Epidermal melanocyte (primary cell): ENCODE measurements at regions not wholly inside any gene's neighbourhood (a gene's known extent, or its start where the extent isn't known, plus 50 kb on each side); places are given as distances from the start of the nearest gene placed in this dataset.

Source experiments
- DNase-seq: peaks from one replicate; pipeline ENCODE4 v3.0.0; 2011; ENCODE audit warnings: low spot score; ENCODE audit not compliant: insufficient read length

GRCh38 chr18:67997496-67997895 is 481.0 kb upstream of the DSEL start:
- DNase-seq: no peak

DNA sequence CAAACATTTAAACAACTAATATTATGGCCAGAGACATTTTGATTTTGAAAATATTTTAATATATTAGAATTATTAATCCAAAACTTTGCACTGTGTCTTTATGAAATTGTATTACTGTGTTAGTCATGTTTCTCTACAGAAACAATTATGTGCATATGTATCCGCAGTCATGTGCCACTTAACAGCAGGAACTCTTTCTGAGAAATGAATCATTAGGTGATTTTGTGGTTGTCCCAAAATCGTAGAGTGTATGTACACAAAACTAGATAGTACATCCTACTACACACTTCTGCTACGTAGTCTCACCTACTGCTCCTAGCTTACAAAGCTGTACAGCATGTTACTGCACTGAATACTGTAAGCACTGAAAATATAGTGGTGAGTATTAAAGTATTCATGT is 479.2 kb upstream of the DSEL start:
- DNase-seq: no peak

DNA sequence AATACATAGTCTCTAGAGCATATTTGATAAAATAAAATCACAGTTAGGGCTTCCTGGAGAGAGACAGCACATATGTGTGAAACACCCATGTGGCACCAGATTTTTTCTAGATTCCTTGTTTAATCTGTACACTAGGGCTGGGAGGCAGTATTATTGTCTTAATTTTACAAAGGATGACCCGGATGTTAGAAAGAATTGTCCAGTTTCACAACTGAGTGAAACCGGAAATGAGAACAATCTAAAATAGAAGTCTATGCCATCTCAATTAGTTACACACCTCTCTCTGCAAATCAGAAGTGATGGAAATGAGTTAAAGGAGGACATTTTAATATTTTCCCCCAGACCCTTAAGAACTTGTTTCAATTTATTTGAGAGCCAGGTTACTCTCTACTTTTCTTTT is 463.7 kb upstream of the DSEL start:
- no peak for DNase-seq

DNA sequence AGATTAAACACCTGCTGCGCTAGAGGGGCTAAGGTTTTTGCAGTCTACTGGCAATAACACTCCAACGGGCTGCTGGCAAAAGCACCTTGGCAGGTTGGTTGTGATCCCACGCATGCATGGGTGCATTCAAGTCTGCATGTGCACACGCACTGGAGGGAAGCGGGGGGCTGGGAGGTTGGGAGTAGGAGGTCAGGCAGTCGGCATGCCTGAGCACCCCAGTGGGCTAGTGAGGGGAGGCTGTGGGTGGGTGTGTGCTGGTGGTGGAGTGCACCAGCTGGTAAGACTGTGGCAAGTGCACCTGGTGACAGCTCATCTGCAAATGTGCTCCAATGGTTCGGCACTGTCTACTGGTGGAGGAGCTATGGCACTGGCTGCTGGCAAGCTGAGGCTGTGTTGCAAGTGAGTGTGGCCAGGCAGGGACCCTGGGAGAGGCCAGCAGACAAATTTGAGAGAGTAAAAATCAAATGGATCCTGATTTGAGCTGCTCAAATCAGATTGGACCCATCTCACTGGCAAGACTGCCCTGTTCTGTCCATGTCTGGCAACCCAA is 460.6 kb upstream of the DSEL start:
- no peak for DNase-seq

GRCh38 chr18:67973916-67974315 is 457.4 kb upstream of the DSEL start:
- DNase-seq: no peak

- DNase-seq: no peak
These were observed 452.9 kb upstream of the DSEL start for GRCh38 chr18:67969458-67969857.

- no peak for DNase-seq
These were observed 449.7 kb upstream of the DSEL start for GRCh38 chr18:67966224-67966623.

- DNase-seq: no peak
These were observed 447.9 kb upstream of the DSEL start for GRCh38 chr18:67964462-67964861.

- DNase-seq: no peak
These were observed 445.4 kb upstream of the DSEL start for GRCh38 chr18:67961701-67962440.

GRCh38 chr18:67957684-67958083 is 441.2 kb upstream of the DSEL start:
- DNase-seq: no peak

DNA sequence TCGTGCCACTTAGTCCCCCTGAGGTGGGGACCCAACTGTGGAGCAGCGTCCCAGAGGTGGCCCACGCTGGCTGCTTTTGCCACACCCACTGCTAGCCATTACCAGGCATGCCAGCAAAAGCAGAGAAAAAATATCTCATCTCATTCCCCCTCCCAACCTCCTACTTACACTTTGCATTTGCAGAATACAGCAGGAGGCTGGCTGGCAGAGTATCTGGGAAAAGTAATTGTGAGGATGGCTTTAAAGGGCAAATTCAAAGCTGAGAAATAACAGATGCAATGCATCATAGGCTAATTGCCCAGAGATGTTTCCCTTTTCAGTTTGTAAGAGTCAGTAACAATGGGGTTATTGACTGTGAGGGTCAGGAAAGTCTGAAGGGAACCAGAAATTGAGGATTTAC is 438.1 kb upstream of the DSEL start:
- no peak for DNase-seq

DNA sequence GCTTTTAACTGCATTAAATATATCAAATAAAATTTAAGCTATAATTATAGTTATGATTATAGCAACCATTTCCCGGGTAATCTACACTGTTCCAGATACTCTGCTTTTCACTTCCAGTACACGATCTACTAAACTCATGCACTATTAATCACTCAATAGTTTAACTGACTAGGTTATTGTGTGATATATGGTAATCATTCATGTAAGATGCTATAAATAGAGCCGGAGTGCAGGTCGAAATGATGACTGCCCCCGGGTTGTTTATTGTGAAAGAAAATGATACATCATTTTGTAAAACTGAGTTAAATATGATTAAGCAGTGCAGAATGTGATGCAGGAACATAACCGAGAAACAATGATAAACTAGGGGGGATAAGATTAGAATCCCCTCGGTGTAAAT is 434.6 kb upstream of the DSEL start:
- no peak for DNase-seq

GRCh38 chr18:67938660-67939059 is 422.1 kb upstream of the DSEL start:
- no peak for DNase-seq

DNA sequence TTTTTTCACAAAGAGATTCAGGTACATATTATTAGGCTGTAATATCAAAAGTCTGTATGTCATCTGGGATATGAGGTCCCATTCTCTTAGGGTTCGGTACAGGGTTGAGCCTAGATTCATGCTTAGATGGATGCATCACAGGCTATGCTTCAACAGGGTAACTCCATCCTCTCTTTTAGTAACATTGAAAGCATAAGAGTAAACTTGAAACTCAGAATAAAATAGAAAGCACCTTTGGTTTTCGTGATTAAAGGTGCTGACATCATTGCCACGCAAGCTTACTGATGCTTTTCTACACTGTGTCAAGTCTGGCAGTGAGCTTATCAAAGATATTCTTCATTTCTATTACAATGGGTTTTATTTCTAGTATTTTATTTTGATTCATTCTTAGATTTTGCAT is 419.1 kb upstream of the DSEL start:
- no peak for DNase-seq

GRCh38 chr18:67933271-67933670 is 416.8 kb upstream of the DSEL start:
- DNase-seq: no peak

DNA sequence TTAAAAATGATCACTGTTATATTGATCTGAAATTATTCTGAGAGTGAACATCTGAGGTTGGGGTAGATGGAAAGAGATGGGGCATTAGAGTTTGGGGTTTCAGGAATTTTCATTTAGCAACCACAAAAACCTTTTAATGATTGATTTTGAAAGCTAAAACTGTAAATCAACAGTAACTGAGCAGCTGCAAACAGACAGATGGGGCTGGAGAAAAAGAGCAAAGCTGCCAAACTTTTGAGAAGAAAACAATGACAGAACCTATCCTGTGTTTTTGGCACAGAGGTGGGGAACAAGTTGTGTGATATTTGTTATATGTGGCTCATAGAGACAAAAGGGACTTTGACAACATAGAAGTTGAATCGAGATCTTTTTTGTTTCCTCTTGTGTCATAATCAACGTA is 415.8 kb upstream of the DSEL start:
- no peak for DNase-seq

DNA sequence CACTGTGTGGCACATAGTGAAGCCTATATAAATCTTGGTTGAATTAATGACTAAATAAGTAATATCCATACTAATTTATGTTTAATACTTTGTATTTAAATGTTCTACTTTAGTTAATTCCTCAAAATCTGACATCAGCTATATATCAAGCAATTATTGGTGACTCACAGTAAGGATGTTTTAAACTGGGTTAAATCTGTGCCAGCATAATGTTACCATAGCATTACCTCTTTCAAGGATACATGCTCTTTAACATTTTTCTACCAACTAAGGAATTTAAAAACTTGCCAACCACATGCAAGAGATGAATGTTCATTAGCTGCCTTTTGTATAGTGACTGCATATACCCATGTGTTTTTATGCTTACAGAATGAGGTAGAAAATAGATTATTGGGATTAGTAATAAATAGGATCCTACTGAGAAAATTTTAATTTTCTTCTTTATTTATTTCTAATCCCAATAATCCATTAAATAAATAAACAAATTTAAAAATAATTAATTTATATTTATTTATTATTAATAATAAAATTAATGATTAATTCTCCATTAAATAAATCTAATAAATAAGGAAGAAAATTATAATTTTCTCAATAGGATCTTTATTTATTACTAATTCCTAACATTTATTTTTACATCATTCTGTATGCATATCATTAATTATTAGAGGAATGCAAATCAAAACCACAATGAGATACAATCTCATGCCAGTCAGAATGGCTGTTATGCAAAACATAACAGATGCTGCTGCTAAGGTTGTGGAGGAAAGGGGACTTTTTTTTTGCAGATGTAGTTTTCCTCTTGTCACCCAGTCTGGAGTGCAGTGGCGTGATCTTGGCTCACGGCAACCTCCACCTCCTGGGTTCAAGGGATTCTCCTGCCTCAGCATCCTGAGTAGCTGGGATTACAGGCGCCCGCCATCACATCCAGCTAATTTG is 410.7 kb upstream of the DSEL start:
- DNase-seq: no peak

DNA sequence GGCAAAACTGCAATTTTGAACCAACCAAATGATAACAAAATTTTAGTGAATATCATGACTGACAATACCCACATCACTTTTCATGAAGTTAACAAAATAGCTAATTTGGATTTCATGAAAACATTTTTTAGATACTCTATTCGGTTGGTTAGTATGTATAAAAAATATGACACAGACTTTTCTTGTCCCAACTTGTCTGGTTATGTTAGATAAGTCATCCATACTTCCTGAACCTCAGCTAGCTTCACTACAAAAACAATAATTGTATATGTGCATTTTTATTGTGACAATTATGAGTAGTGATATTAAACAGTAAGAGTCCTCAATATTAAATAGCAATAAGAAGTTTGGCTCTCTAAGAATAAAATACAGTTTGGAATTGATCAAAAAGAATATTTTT is 408.1 kb upstream of the DSEL start:
- DNase-seq: no peak

- DNase-seq: no peak
These were observed 402.8 kb upstream of the DSEL start for GRCh38 chr18:67919316-67919715.

- DNase-seq: no peak
These were observed 399.6 kb upstream of the DSEL start for GRCh38 chr18:67916097-67916496.

DNA sequence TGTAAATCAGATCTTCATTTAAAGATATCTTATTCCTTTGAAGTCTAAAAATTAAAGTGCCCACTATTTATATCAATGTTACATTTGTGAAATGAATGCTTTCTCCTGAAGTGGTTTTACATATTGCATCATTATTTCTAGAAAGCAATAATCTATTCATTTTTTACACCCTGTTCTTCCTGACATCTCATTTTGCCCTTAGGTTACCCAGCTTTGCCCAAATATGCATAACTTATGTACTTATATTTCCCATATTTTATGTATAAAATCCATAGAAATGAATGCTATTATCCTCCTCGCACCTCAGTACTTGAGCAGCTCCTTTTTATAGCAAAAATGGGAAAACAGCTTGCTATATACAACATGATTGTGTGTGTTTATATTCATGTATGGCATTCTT is 396.5 kb upstream of the DSEL start:
- no peak for DNase-seq

DNA sequence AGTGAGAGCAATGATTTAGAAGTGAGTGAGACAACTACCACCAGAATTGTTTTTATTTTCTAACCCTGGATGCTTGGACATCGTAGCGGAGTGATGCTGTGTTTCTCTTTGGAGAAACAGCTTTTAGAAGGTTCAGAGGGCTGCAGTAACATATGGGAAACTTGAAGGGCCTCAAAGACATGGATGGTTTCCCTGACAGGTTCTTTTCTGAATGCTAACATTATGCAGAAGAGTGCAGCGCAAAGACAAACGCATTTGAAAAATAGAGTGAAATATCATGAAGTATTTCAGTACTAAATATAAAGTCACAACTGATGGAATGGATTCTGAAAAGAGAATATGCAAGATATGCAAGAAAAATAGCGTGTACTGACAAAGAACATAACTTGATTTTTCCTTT is 385.1 kb upstream of the DSEL start:
- no peak for DNase-seq
